H1 (cell line): ENCODE measurements at regions not wholly inside any gene's neighbourhood (a gene's known extent, or its start where the extent isn't known, plus 50 kb on each side); places are given as distances from the start of the nearest gene placed in this dataset.

Source experiments
- CTCF ChIP-seq, 3 experiments: IDR thresholded peaks; 1 replicate in 2 of 3; 2 replicates in 1 of 3; pipeline versions ENCODE4 v1.5.1 to v1.6.1; 2011; ENCODE audit warnings: low read length in 3 of 3, mild to moderate bottlenecking in 3 of 3, inconsistent platforms in 2 of 3, low read depth in 1 of 3, moderate library complexity in 1 of 3; ENCODE audit not compliant: insufficient read depth in 1 of 3; ENCODE audit errors: control extremely low read depth in 1 of 3
- E2F6 ChIP-seq: IDR thresholded peaks from 2 replicates; pipeline ENCODE4 v1.6.1; 2012; ENCODE audit warnings: inconsistent platforms

- no peak for TF ChIP-seq CTCF (IDR thresholded peaks at IDR 0.05; ENCODE audit: control extremely low read depth in 1 of 3, insufficient read depth in 1 of 3, low read depth in 1 of 3, low read length in 3 of 3)
- no peak for TF ChIP-seq E2F6
- TF ChIP-seq, all 59 proteins: peak for 0
Observed at GRCh38 chr2:78892295-78892694, 133.2 kb upstream of the REG3G start (continued).
